ENCODE measurements at regions not wholly inside any gene's neighbourhood (a gene's known extent, or its start where the extent isn't known, plus 50 kb on each side); places are given as distances from the start of the nearest gene placed in this dataset.

- TF ChIP-seq POLR2A (IDR thresholded peaks at IDR 0.05; ENCODE audit: low read length) (no peak), GATA1 (IDR thresholded peaks at IDR 0.05; ENCODE audit: low read depth, low read length) (no peak)
Measured at GRCh38 chr14:26023967-26024366, 573.9 kb downstream of the NOVA1 start.
